ENCODE measurements at regions not wholly inside any gene's neighbourhood (a gene's known extent, or its start where the extent isn't known, plus 50 kb on each side); places are given as distances from the start of the nearest gene placed in this dataset.

DNA sequence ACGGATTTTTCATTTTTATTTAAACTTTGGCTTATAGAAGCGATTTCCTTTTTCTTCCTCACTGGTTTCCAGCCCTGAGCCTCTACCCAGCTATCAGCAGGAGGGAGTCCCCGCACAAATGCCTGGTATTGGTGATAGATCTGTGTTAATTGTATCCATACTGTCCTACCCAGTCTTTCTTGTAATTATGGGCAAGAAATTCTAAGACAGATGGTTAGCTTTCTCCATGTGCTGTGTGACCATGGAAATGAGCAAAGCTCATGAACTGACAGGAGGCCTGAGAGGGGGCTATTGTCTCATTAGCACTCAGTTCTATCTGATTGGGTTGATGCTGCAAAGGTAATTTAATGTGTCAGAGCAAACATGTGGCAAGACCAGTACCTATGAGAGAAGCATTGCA is 108.1 kb upstream of the IVNS1ABP start:
- Histone ChIP-seq H3K4me3 (ENCODE audit: low read depth, low read length) (no peak overlapping the region), H3K27me3 (replicated peaks; ENCODE audit: control insufficient read depth, insufficient read depth, low read length) (no peaks in the 10 kb centered on the region; the same call in 1 of the 2 replicates), H3K36me3 (ENCODE audit: control insufficient read depth, insufficient read depth, low read length) (no peaks in the 10 kb centered on the region), H3K4me1 (no peaks in the 10 kb centered on the region), H3K9me3 (no peaks in the 10 kb centered on the region)
- BruUV-seq (replicated peaks): no TSS peak
- intact Hi-C loops (cut with micrococcal nuclease; ENCODE audit: unreplicated experiment): no loop called here
- Mint-ChIP-seq H3K9me3 (ENCODE audit: unreplicated experiment) (no peaks in the 10 kb centered on the region), H3K4me3 (ENCODE audit: unreplicated experiment) (no peak overlapping the region), H3K36me3 (ENCODE audit: insufficient read depth, unreplicated experiment) (no peaks in the 10 kb centered on the region), H3K27me3 (ENCODE audit: insufficient read depth, unreplicated experiment) (no peaks in the 10 kb centered on the region), H3K27ac (ENCODE audit: unreplicated experiment) (no peak overlapping the region), H3K4me1 (ENCODE audit: low read depth, unreplicated experiment) (no peaks in the 10 kb centered on the region)
- POLR2A ChIA-PET: no interaction called here
- TF ChIP-seq, protein P1, sequence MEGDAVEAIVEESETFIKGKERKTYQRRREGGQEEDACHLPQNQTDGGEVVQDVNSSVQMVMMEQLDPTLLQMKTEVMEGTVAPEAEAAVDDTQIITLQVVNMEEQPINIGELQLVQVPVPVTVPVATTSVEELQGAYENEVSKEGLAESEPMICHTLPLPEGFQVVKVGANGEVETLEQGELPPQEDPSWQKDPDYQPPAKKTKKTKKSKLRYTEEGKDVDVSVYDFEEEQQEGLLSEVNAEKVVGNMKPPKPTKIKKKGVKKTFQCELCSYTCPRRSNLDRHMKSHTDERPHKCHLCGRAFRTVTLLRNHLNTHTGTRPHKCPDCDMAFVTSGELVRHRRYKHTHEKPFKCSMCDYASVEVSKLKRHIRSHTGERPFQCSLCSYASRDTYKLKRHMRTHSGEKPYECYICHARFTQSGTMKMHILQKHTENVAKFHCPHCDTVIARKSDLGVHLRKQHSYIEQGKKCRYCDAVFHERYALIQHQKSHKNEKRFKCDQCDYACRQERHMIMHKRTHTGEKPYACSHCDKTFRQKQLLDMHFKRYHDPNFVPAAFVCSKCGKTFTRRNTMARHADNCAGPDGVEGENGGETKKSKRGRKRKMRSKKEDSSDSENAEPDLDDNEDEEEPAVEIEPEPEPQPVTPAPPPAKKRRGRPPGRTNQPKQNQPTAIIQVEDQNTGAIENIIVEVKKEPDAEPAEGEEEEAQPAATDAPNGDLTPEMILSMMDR (IDR thresholded peaks at IDR 0.05; ENCODE audit: insufficient read depth in 1 of 2, low read depth in 1 of 2, low read length in 1 of 2, severe bottlenecking in 1 of 2, unreplicated experiment in 1 of 2): no peak
- CTCF ChIA-PET: no interaction called here
- no peak for DNase-seq

DNA sequence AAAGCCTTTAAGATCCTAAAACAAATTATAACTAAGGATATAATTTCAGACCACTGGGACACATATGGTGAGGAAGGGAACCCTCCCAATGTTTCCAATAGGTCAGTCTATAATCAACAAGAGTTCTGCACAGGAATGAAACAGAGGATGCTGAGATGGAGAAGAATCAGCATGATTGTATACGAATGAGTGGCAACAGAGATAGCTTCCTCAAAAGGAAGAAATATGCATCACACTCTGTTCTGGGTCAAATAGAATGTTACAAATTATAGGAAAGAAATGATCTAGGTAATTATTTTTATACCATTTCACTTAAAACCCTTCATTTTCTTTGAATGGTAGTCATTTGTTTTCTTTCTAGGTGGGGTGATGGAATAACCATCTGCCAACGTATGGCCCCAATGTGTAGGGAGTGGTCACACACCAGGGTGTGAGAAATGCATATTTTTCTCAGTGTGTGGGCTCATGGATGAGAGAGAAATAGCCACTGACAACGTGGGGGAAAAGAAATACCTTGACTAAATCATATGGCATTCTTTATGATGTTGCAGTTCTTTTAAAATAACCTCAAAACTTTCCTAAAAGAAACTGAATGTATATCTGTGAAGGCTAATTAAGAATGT is 104.6 kb upstream of the IVNS1ABP start:
- DNase-seq: no peak
- Mint-ChIP-seq H3K36me3 (ENCODE audit: insufficient read depth, unreplicated experiment) (no peaks in the 10 kb centered on the region), H3K9me3 (ENCODE audit: unreplicated experiment) (no peaks in the 10 kb centered on the region), H3K27ac (ENCODE audit: unreplicated experiment) (no peak overlapping the region), H3K27me3 (ENCODE audit: insufficient read depth, unreplicated experiment) (no peaks in the 10 kb centered on the region), H3K4me1 (ENCODE audit: low read depth, unreplicated experiment) (no peaks in the 10 kb centered on the region), H3K4me3 (ENCODE audit: unreplicated experiment) (no peak overlapping the region)
- TF ChIP-seq, protein P1 (IDR thresholded peaks at IDR 0.05; ENCODE audit: insufficient read depth in 1 of 2, low read depth in 1 of 2, low read length in 1 of 2, severe bottlenecking in 1 of 2, unreplicated experiment in 1 of 2): no peak
- H3K9me3 ChIP-seq: no peaks in the 10 kb centered on the region
- CTCF ChIA-PET: no interaction called here
- no peak overlapping the region for H3K4me3 ChIP-seq (ENCODE audit: low read depth, low read length)
- H3K4me1 ChIP-seq: no peaks in the 10 kb centered on the region
- intact Hi-C loops (cut with micrococcal nuclease; ENCODE audit: unreplicated experiment): no loop called here
- H3K36me3 ChIP-seq (ENCODE audit: control insufficient read depth, insufficient read depth, low read length): no peaks in the 10 kb centered on the region
- H3K27me3 ChIP-seq (replicated peaks; ENCODE audit: control insufficient read depth, insufficient read depth, low read length): no peaks in the 10 kb centered on the region; the same call in 1 of the 2 replicates
- POLR2A ChIA-PET: no interaction called here
- no TSS peak for BruUV-seq (replicated peaks)

DNA sequence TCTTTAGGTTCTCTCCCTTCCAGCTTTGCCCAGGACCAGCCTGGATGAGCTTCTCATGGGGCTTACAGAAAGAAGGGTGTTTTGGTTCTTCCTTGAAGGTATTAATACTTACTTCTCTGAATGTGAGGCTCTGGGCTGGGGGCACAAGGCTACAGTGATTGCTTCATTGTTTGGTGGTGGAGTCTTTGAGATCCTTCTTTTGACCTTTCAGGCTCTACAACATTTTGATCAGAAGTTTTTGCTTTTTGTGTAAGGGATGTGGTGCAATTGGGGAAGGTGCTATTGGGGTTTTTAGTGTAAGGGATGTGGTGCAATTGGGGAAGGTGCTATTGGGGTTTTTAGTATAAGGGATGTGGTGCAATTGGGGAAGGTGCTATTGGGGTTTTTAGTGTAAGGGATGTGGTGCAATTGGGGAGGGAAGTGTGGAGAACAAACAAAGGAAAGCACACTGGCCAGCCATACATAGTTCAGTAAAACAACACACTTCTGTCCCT is 103.6 kb upstream of the IVNS1ABP start:
- no peaks in the 10 kb centered on the region for H3K4me1 ChIP-seq
- H3K4me3 ChIP-seq (ENCODE audit: low read depth, low read length): no peak overlapping the region
- intact Hi-C loops (cut with micrococcal nuclease; ENCODE audit: unreplicated experiment): no loop called here
- no TSS peak for BruUV-seq (replicated peaks)
- no peaks in the 10 kb centered on the region for H3K4me1 Mint-ChIP-seq (ENCODE audit: low read depth, unreplicated experiment)
- no peaks in the 10 kb centered on the region for H3K9me3 Mint-ChIP-seq (ENCODE audit: unreplicated experiment)
- H3K27me3 ChIP-seq (replicated peaks; ENCODE audit: control insufficient read depth, insufficient read depth, low read length): no peaks in the 10 kb centered on the region; the same call in 1 of the 2 replicates
- TF ChIP-seq, protein P1 (IDR thresholded peaks at IDR 0.05; ENCODE audit: insufficient read depth in 1 of 2, low read depth in 1 of 2, low read length in 1 of 2, severe bottlenecking in 1 of 2, unreplicated experiment in 1 of 2): no peak
- H3K36me3 Mint-ChIP-seq (ENCODE audit: insufficient read depth, unreplicated experiment): no peaks in the 10 kb centered on the region
- no peaks in the 10 kb centered on the region for H3K9me3 ChIP-seq
- POLR2A ChIA-PET: no interaction called here
- H3K27ac Mint-ChIP-seq (ENCODE audit: unreplicated experiment): no peak overlapping the region
- H3K4me3 Mint-ChIP-seq (ENCODE audit: unreplicated experiment): no peak overlapping the region
- H3K36me3 ChIP-seq (ENCODE audit: control insufficient read depth, insufficient read depth, low read length): no peaks in the 10 kb centered on the region
- no peak for DNase-seq
- CTCF ChIA-PET: no interaction called here
- H3K27me3 Mint-ChIP-seq (ENCODE audit: insufficient read depth, unreplicated experiment): no peaks in the 10 kb centered on the region
